ENCODE measurements at regions not wholly inside any gene's neighbourhood (a gene's known extent, or its start where the extent isn't known, plus 50 kb on each side); places are given as distances from the start of the nearest gene placed in this dataset.

DNA sequence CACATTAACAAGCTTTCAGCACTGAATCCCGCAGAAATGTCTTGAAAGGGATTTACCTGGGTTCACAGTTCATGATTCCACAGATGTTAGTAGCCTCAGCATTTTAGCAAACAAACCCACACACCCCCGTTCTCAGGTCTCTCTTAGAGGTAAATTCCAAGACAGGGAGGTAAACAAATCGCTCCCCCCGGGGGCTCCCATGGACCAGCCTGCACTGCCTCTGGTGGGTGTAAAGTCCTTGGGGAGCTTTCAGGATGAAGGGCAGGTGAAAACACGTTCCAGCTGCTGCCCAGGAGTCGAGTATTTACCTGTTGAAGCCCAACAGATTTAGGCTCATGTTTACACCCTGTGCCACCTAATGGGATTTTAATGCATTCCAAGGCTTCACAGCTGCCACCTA is 187.0 kb upstream of the FOXQ1 start:
- TF ChIP-seq POLR2A (IDR thresholded peaks at IDR 0.05; ENCODE audit: low read length) (no peak), GATA1 (IDR thresholded peaks at IDR 0.05; ENCODE audit: low read depth, low read length) (no peak)
